ENCODE measurements at regions not wholly inside any gene's neighbourhood (a gene's known extent, or its start where the extent isn't known, plus 50 kb on each side); places are given as distances from the start of the nearest gene placed in this dataset.

DNA sequence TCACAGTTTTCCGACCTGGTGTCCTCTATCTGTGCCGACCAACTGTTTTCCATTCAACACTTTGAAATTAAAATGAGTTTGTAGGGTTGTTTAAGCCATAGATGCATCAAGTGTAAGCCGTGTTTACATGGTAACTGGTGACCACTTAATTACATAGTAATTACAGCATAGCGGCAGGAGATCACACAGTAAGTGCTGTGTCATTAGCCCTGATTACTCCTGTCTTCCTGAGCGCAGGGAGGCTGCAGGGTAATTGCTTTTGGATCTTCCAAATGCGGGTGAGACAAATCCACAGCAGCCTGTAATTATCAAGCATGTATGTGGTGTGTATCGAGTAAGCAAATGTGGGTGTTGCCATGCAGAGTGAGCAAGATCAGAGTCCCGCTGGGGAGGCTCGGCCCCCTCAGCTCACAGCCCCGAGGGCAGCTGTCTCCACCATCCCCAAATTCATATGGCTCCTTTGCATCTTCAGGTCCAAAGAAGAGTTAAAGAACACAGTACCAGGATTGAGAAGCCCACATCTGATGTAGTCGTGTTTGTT, 71.5 kb upstream of the HDAC4 start:
- TF ChIP-seq EZH2 (IDR thresholded peaks at IDR 0.05; ENCODE audit: low read length), result no peak
- TF ChIP-seq CTCF (optimal IDR thresholded peaks at IDR 0.05 in 1 of 3, IDR thresholded peaks at IDR 0.05 in 1 of 3, conservative IDR thresholded peaks at IDR 0.05 in 1 of 3; ENCODE audit: extremely low read depth in 1 of 3, insufficient read depth in 2 of 3, low read length in 3 of 3), result no peak
- H3K27me3 ChIP-seq (ENCODE audit: control insufficient read depth, extremely low read depth, insufficient read depth, low read length), result peaks cover 3% of the 10 kb centered on the region
- H3K4me2 ChIP-seq (ENCODE audit: control insufficient read depth, extremely low read depth, insufficient read depth, low read depth, low read length), result no peak overlapping the region

DNA sequence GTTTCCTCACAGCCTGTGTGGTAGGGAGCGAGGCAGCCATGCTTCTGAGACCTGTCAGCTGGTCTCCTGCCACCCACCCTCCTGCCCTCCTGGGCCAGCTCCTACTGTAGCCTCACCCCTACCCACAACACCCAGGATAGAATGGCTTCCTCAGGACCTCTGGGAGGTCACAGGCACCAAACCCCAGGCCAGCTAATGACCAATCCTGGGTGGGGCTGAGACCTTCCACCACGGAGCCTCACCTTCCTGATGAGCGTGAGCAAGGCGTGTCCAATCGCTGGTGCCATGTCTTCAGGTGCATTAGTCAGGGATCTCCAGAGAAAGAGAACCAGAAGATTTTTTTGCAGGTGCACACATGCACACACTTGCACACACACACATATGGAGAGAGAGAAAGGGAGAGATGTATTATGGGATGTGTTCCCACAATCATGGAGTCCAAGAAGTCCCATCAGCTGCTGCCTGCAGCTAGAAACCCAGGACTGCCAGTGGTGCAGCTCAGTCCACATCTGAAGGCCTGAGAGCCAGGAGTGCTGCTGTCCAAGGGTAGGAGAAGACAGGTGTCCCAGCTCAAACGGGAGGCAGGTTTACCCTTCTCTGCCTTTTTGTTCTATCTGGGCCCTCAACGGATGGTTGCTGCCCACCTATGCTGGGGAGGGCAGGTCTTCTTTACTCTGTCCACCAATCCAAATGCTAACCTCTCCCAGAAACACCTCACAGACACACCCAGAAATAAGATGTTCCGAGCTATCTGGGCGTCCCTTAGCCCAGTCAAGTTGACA, 70.4 kb upstream of the HDAC4 start:
- DNase-seq (ENCODE audit: low read depth, low spot score) (no peak), FAIRE-seq (no peak)
- dilution Hi-C loops (cut with MboI; ENCODE audit: extremely low pct_ligation_motif_present, low sequenced_read_pairs), result no loop called here
- H3K9ac ChIP-seq (ENCODE audit: control insufficient read depth, extremely low read depth, insufficient read depth, low read length), result no peak overlapping the region
- TF ChIP-seq CTCF (optimal IDR thresholded peaks at IDR 0.05 in 1 of 3, IDR thresholded peaks at IDR 0.05 in 1 of 3, conservative IDR thresholded peaks at IDR 0.05 in 1 of 3; ENCODE audit: extremely low read depth in 1 of 3, insufficient read depth in 2 of 3, low read length in 3 of 3) (no peak), EZH2 (IDR thresholded peaks at IDR 0.05; ENCODE audit: low read length) (no peak)
- H4K20me1 ChIP-seq (ENCODE audit: control insufficient read depth, extremely low read depth, insufficient read depth, low read length), result no peaks in the 10 kb centered on the region
- H3K4me1 ChIP-seq (ENCODE audit: control insufficient read depth, extremely low read depth, insufficient read depth, low read length), result no peaks in the 10 kb centered on the region
- H3K79me2 ChIP-seq (ENCODE audit: control insufficient read depth, insufficient read depth, low read length), result no peaks in the 10 kb centered on the region
- no peak overlapping the region for H3K4me2 ChIP-seq (ENCODE audit: control insufficient read depth, extremely low read depth, insufficient read depth, low read depth, low read length)
- no peaks in the 10 kb centered on the region for H3K9me3 ChIP-seq (ENCODE audit: control insufficient read depth, low read depth, low read length)
- H3K4me3 ChIP-seq (ENCODE audit: control insufficient read depth in 2 of 3, extremely low read depth in 1 of 3, insufficient read depth in 2 of 3, low read depth in 1 of 3, low read length in 3 of 3), result no peak overlapping the region
- peaks cover 3% of the 10 kb centered on the region for H3K9me1 ChIP-seq (ENCODE audit: control insufficient read depth, extremely low read depth, insufficient read depth, low read length)
- no peaks in the 10 kb centered on the region for H3K36me3 ChIP-seq (ENCODE audit: control insufficient read depth in 2 of 2, extremely low read depth in 1 of 2, insufficient read depth in 2 of 2, low read length in 2 of 2)
- no peak overlapping the region for H2AFZ ChIP-seq (ENCODE audit: control insufficient read depth, low read length)
- no peak overlapping the region for H3K27ac ChIP-seq (ENCODE audit: control insufficient read depth, insufficient read depth, low read length)
- H3K27me3 ChIP-seq (ENCODE audit: control insufficient read depth, extremely low read depth, insufficient read depth, low read length), result peaks cover 3% of the 10 kb centered on the region

More for the DNA sequence above, 71.5 kb upstream of the HDAC4 start:
- no peaks in the 10 kb centered on the region for H4K20me1 ChIP-seq (ENCODE audit: control insufficient read depth, extremely low read depth, insufficient read depth, low read length)
- H3K9me3 ChIP-seq (ENCODE audit: control insufficient read depth, low read depth, low read length), result peaks cover 3% of the 10 kb centered on the region
- H3K9me1 ChIP-seq (ENCODE audit: control insufficient read depth, extremely low read depth, insufficient read depth, low read length), result no peaks in the 10 kb centered on the region
- no peak overlapping the region for H3K4me3 ChIP-seq (ENCODE audit: control insufficient read depth in 2 of 3, extremely low read depth in 1 of 3, insufficient read depth in 2 of 3, low read depth in 1 of 3, low read length in 3 of 3)
- FAIRE-seq (no peak), DNase-seq (ENCODE audit: low read depth, low spot score) (no peak)
- no peaks in the 10 kb centered on the region for H3K36me3 ChIP-seq (ENCODE audit: control insufficient read depth in 2 of 2, extremely low read depth in 1 of 2, insufficient read depth in 2 of 2, low read length in 2 of 2)
- H3K27ac ChIP-seq (ENCODE audit: control insufficient read depth, insufficient read depth, low read length), result no peak overlapping the region
- H3K79me2 ChIP-seq (ENCODE audit: control insufficient read depth, insufficient read depth, low read length), result no peaks in the 10 kb centered on the region
- no peak overlapping the region for H2AFZ ChIP-seq (ENCODE audit: control insufficient read depth, low read length)
- dilution Hi-C loops (cut with MboI; ENCODE audit: extremely low pct_ligation_motif_present, low sequenced_read_pairs), result no loop called here
- no peak overlapping the region for H3K9ac ChIP-seq (ENCODE audit: control insufficient read depth, extremely low read depth, insufficient read depth, low read length)
- H3K4me1 ChIP-seq (ENCODE audit: control insufficient read depth, extremely low read depth, insufficient read depth, low read length), result no peaks in the 10 kb centered on the region

Measured in keratinocyte (primary cell).